ENCODE measurements at regions not wholly inside any gene's neighbourhood (a gene's known extent, or its start where the extent isn't known, plus 50 kb on each side); places are given as distances from the start of the nearest gene placed in this dataset.

- TF ChIP-seq CTCF (IDR thresholded peaks at IDR 0.05) (no peak), POLR2A (IDR thresholded peaks at IDR 0.05) (no peak)
Measured at GRCh38 chr21:28112511-28112910, 880.2 kb downstream of the LTN1 start.
